ENCODE measurements at regions not wholly inside any gene's neighbourhood (a gene's known extent, or its start where the extent isn't known, plus 50 kb on each side); places are given as distances from the start of the nearest gene placed in this dataset.

- no peaks in the 10 kb centered on the region for H3K36me3 Mint-ChIP-seq (ENCODE audit: insufficient read depth in 1 of 3, low read depth in 3 of 3)
- no peak overlapping the region for H3K18ac ChIP-seq (ENCODE audit: insufficient read length, low read depth, low read length)
- H3K27me3 ChIP-seq (ENCODE audit: insufficient read depth, low read length): no peaks in the 10 kb centered on the region
- no peak overlapping the region for H2AK5ac ChIP-seq (ENCODE audit: insufficient read length, low read length)
- no peak overlapping the region for H3K27ac ChIP-seq (ENCODE audit: insufficient read length, low read depth, low read length)
- H4K91ac ChIP-seq (ENCODE audit: insufficient read length, low read depth, low read length): no peak overlapping the region
- H3K23ac ChIP-seq (ENCODE audit: insufficient read length, low read depth, low read length): no peak overlapping the region
- no peaks in the 10 kb centered on the region for H3K79me2 ChIP-seq (ENCODE audit: insufficient read depth, low read length)
- H4K20me1 ChIP-seq (ENCODE audit: control insufficient read depth, insufficient read depth, insufficient read length): no peaks in the 10 kb centered on the region
- H2BK120ac ChIP-seq (ENCODE audit: low read depth, low read length, poor library complexity, severe bottlenecking): no peak overlapping the region
- no peaks in the 10 kb centered on the region for H3K79me1 ChIP-seq (ENCODE audit: insufficient read depth, low read depth, low read length, poor library complexity, severe bottlenecking)
- no peak overlapping the region for H3K4me2 ChIP-seq (ENCODE audit: insufficient read depth, insufficient read length, low read length)
- no peak overlapping the region for H2BK20ac ChIP-seq (ENCODE audit: low read depth, low read length, poor library complexity, severe bottlenecking)
- no peaks in the 10 kb centered on the region for H3K23me2 ChIP-seq (ENCODE audit: insufficient read length, low read depth, low read length, poor library complexity, severe bottlenecking)
- H2BK15ac ChIP-seq (ENCODE audit: low read depth, low read length): no peak overlapping the region
- WGBS (ENCODE audit: extremely low coverage, insufficient read length, low lambda C conversion rate): no CpG with 5 or more reads among the region's 5 CpGs
- no peak overlapping the region for H3K27ac Mint-ChIP-seq
- peaks cover 2% of the 10 kb centered on the region; the same call in 1 of the 2 replicates for H3K4me1 ChIP-seq (ENCODE audit: insufficient read depth, low read length)
- DNase-seq: no peak
- no peaks in the 10 kb centered on the region; a peak in 1 of 5 replicates for H3K9me3 Mint-ChIP-seq
- H3K4me1 Mint-ChIP-seq: peaks cover 16 to 18% of the 10 kb centered on the region in 2 experiments
- no peak overlapping the region for H3T11ph ChIP-seq (ENCODE audit: low read length)
- no peak overlapping the region for H4K5ac ChIP-seq (ENCODE audit: insufficient read length, low read depth, low read length)
- no peaks in the 10 kb centered on the region for H3K9me3 ChIP-seq (ENCODE audit: control insufficient read depth, low read depth, low read length)
- H3K4ac ChIP-seq (ENCODE audit: low read depth, low read length): no peak overlapping the region
- H3K27me3 Mint-ChIP-seq (ENCODE audit: low read depth): no peaks in the 10 kb centered on the region
- no peak overlapping the region for H3K4me3 Mint-ChIP-seq
- no peak overlapping the region for H3K9ac ChIP-seq (ENCODE audit: extremely low read depth, insufficient read length, low read length)
- H4K8ac ChIP-seq (replicated peaks; ENCODE audit: insufficient read length, low read depth, low read length): no peak overlapping the region
- H2AFZ ChIP-seq (ENCODE audit: low read length): no peak overlapping the region
- no peak overlapping the region for H2BK12ac ChIP-seq (ENCODE audit: insufficient read length, low read depth, low read length)
- H2BK5ac ChIP-seq (ENCODE audit: insufficient read length, low read length): no peak overlapping the region
- H3K56ac ChIP-seq (ENCODE audit: insufficient read length, low read depth, low read length): no peak overlapping the region
- no peak overlapping the region for H3K14ac ChIP-seq (ENCODE audit: insufficient read depth, low read length)
- no peak for TF ChIP-seq CTCF (conservative IDR thresholded peaks at IDR 0.05)
Observed at GRCh38 chr2:220212296-220213080, 585.1 kb downstream of the SLC4A3 start.
